HG02884 (cell line): ENCODE measurements at regions not wholly inside any gene's neighbourhood (a gene's known extent, or its start where the extent isn't known, plus 50 kb on each side); places are given as distances from the start of the nearest gene placed in this dataset.
"Not testable (repeated sequence)": the region's sequence is repeated elsewhere in the genome, so short reads cannot be mapped to it uniquely, and the experiment has no call there.

Experiments used
- ATAC-seq: cut with Tn5 transposase; IDR thresholded peaks from one replicate; pipeline ENCODE4 v1.9.1; 2021; ENCODE audit warnings: mild to moderate bottlenecking, moderate library complexity; ENCODE audit not compliant: unreplicated experiment

GRCh38 chr7:119964788-119965542 is 308.0 kb upstream of the KCND2 start:
- no peak for ATAC-seq

- no peak for ATAC-seq
Measured at GRCh38 chr7:119967221-119967620, 305.8 kb upstream of the KCND2 start.

- ATAC-seq, result not testable (repeated sequence)
Measured at GRCh38 chr7:119968411-119968810, 304.6 kb upstream of the KCND2 start.

GRCh38 chr7:119969054-119969453 is 303.9 kb upstream of the KCND2 start:
- ATAC-seq, result no peak

GRCh38 chr7:119969763-119970162 is 303.2 kb upstream of the KCND2 start:
- no peak for ATAC-seq

- ATAC-seq, result no peak
Measured at GRCh38 chr7:119974972-119975371, 298.0 kb upstream of the KCND2 start.

- no peak for ATAC-seq
Measured at GRCh38 chr7:119982884-119983283, 290.1 kb upstream of the KCND2 start.

GRCh38 chr7:119983468-119983867 is 289.5 kb upstream of the KCND2 start:
- no peak for ATAC-seq

GRCh38 chr7:119984247-119984646 is 288.7 kb upstream of the KCND2 start:
- no peak for ATAC-seq

- ATAC-seq, result no peak
Measured at GRCh38 chr7:119988401-119988800, 284.6 kb upstream of the KCND2 start.

- ATAC-seq, result no peak
Measured at GRCh38 chr7:119994928-119995327, 278.0 kb upstream of the KCND2 start.

GRCh38 chr7:119996634-119997033 is 276.3 kb upstream of the KCND2 start:
- ATAC-seq, result peak; percentile 98

- ATAC-seq, result no peak
Measured at GRCh38 chr7:119999738-120000475, 273.1 kb upstream of the KCND2 start.

GRCh38 chr7:120005720-120006119 is 267.3 kb upstream of the KCND2 start:
- no peak for ATAC-seq

GRCh38 chr7:120014301-120014700 is 258.7 kb upstream of the KCND2 start:
- not testable (repeated sequence) for ATAC-seq

- ATAC-seq, result no peak
Measured at GRCh38 chr7:120014925-120015465, 258.0 kb upstream of the KCND2 start.

- no peak for ATAC-seq
Measured at GRCh38 chr7:120021085-120021484, 251.9 kb upstream of the KCND2 start.

- ATAC-seq, result no peak
Measured at GRCh38 chr7:120023494-120024167, 249.3 kb upstream of the KCND2 start.

GRCh38 chr7:120028636-120029035 is 244.3 kb upstream of the KCND2 start:
- no peak for ATAC-seq

- no peak for ATAC-seq
Measured at GRCh38 chr7:120030876-120031275, 242.1 kb upstream of the KCND2 start.

GRCh38 chr7:120033114-120033513 is 239.9 kb upstream of the KCND2 start:
- ATAC-seq, result no peak
